NOMO-1 (cell line): ENCODE measurements at regions not wholly inside any gene's neighbourhood (a gene's known extent, or its start where the extent isn't known, plus 50 kb on each side); places are given as distances from the start of the nearest gene placed in this dataset.

Experiments
- DNase-seq, 2 experiments: peaks; one replicate each; lab custom pipeline; 2025; ENCODE audit not compliant: unreplicated experiment in 2 of 2; lab: John Stamatoyannopoulos, UW

- DNase-seq, result no peak
Measured at GRCh38 chr18:55166260-55166598, 207.0 kb upstream of the CCDC68 start.

GRCh38 chr18:55163550-55163949, 204.3 kb upstream of the CCDC68 start:
- DNase-seq, result no peak

- no peak for DNase-seq
Measured at GRCh38 chr18:55161916-55162315, 202.7 kb upstream of the CCDC68 start.

GRCh38 chr18:55159027-55159426, 199.8 kb upstream of the CCDC68 start:
- no peak for DNase-seq

GRCh38 chr18:55158570-55158969, 199.3 kb upstream of the CCDC68 start:
- DNase-seq, result no peak

GRCh38 chr18:55153346-55153745, 194.1 kb upstream of the CCDC68 start:
- no peak for DNase-seq

GRCh38 chr18:55152801-55153200, 193.5 kb upstream of the CCDC68 start:
- DNase-seq, result no peak

GRCh38 chr18:55149994-55150393, 190.7 kb upstream of the CCDC68 start:
- DNase-seq, result no peak

GRCh38 chr18:55147791-55148190, 188.5 kb upstream of the CCDC68 start:
- DNase-seq, result no peak

GRCh38 chr18:55144193-55144930, 185.1 kb upstream of the CCDC68 start:
- DNase-seq, result no peak

- DNase-seq, result no peak
Measured at GRCh38 chr18:55142410-55142809, 183.1 kb upstream of the CCDC68 start.

- DNase-seq, result no peak
Measured at GRCh38 chr18:55141318-55141717, 182.1 kb upstream of the CCDC68 start.

- DNase-seq, result no peak
Measured at GRCh38 chr18:55139836-55140235, 180.6 kb upstream of the CCDC68 start.

GRCh38 chr18:55139307-55139706, 180.0 kb upstream of the CCDC68 start:
- DNase-seq, result no peak

- no peak for DNase-seq
Measured at GRCh38 chr18:55138401-55138800, 179.1 kb upstream of the CCDC68 start.

- no peak for DNase-seq
Measured at GRCh38 chr18:55137602-55138001, 178.3 kb upstream of the CCDC68 start.

GRCh38 chr18:55136864-55137263, 177.6 kb upstream of the CCDC68 start:
- DNase-seq, result no peak

GRCh38 chr18:55136258-55136657, 177.0 kb upstream of the CCDC68 start:
- no peak for DNase-seq

- no peak for DNase-seq
Measured at GRCh38 chr18:55133378-55133777, 174.1 kb upstream of the CCDC68 start.

- DNase-seq, result no peak
Measured at GRCh38 chr18:55128437-55128836, 169.2 kb upstream of the CCDC68 start.

GRCh38 chr18:55124078-55124763, 165.0 kb upstream of the CCDC68 start:
- DNase-seq, result no peak

- DNase-seq, result no peak
Measured at GRCh38 chr18:55123361-55123760, 164.1 kb upstream of the CCDC68 start.
